ENCODE measurements at regions not wholly inside any gene's neighbourhood (a gene's known extent, or its start where the extent isn't known, plus 50 kb on each side); places are given as distances from the start of the nearest gene placed in this dataset.

DNA sequence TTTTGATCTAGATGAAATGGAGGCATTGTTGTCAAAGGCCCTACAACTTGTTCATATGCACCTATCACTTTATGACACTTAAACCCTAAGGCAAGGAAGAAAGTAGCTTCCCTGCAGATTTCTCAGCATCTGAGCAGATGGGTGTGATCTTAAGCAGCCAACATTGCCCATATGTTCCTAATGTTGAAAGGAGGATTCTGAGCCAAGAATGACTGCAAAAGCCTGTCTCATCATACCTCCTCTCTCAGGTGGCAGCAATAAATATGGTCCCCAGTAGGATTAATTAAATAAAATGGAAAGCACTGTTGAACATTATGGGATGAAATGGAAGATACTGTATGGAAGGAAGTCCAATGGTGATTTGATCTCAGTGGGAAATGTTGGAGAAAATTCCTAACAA, 538.1 kb upstream of the MAN1A1 start:
- Histone ChIP-seq H3K36me3 (ENCODE audit: control insufficient read depth in 2 of 3, insufficient read depth in 3 of 3, low read length in 3 of 3) (no peaks in the 10 kb centered on the region), H3K9me3 (ENCODE audit: control insufficient read depth in 2 of 3, insufficient read depth in 1 of 3, low read length in 3 of 3) (no peaks in the 10 kb centered on the region), H3K9ac (ENCODE audit: low read length in 3 of 3) (no peak overlapping the region), H3K4me1 (ENCODE audit: control insufficient read depth in 2 of 3, insufficient read depth in 2 of 3, low read depth in 1 of 3, low read length in 3 of 3) (no peaks in the 10 kb centered on the region), H3K27me3 (ENCODE audit: control insufficient read depth, insufficient read depth, low read length) (no peaks in the 10 kb centered on the region), H3K27ac (ENCODE audit: low read depth in 2 of 2, low read length in 2 of 2) (no peak overlapping the region), H3K4me3 (ENCODE audit: low read length in 3 of 3) (no peak overlapping the region)
- intact Hi-C loops (cut with DNase I): no loop called here
- TF ChIP-seq, protein P1, sequence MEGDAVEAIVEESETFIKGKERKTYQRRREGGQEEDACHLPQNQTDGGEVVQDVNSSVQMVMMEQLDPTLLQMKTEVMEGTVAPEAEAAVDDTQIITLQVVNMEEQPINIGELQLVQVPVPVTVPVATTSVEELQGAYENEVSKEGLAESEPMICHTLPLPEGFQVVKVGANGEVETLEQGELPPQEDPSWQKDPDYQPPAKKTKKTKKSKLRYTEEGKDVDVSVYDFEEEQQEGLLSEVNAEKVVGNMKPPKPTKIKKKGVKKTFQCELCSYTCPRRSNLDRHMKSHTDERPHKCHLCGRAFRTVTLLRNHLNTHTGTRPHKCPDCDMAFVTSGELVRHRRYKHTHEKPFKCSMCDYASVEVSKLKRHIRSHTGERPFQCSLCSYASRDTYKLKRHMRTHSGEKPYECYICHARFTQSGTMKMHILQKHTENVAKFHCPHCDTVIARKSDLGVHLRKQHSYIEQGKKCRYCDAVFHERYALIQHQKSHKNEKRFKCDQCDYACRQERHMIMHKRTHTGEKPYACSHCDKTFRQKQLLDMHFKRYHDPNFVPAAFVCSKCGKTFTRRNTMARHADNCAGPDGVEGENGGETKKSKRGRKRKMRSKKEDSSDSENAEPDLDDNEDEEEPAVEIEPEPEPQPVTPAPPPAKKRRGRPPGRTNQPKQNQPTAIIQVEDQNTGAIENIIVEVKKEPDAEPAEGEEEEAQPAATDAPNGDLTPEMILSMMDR (IDR thresholded peaks at IDR 0.05; ENCODE audit: borderline replicate concordance, extremely low read depth, insufficient read depth): no peak
- no peak for FAIRE-seq
- DNase-seq: no peak

DNA sequence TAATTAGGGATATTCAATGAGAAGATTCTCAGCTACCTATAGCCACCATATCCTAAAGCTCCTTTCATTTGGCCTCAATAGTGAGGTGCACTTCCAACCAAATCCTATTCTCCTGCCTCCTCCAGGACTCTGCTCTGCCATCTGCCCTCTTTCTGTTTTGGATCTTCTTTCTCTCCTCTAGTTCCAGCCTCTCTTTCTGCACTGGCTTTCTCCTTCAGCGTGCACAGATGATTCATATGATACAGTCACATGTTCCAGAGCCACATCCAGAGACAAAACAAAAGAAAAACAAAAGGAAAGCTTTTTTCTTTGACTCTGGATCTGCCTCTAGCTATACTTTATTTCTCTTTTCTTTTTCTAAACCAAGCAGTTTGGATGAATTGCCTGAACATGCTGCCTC, 531.9 kb upstream of the MAN1A1 start:
- intact Hi-C loops (cut with DNase I): no loop called here
- Histone ChIP-seq H3K27me3 (ENCODE audit: control insufficient read depth, insufficient read depth, low read length) (no peaks in the 10 kb centered on the region), H3K9me3 (ENCODE audit: control insufficient read depth in 2 of 3, insufficient read depth in 1 of 3, low read length in 3 of 3) (no peaks in the 10 kb centered on the region), H3K27ac (ENCODE audit: low read depth in 2 of 2, low read length in 2 of 2) (no peak overlapping the region), H3K36me3 (ENCODE audit: control insufficient read depth in 2 of 3, insufficient read depth in 3 of 3, low read length in 3 of 3) (no peaks in the 10 kb centered on the region), H3K9ac (ENCODE audit: low read length in 3 of 3) (no peak overlapping the region), H3K4me3 (ENCODE audit: low read length in 3 of 3) (no peak overlapping the region), H3K4me1 (ENCODE audit: control insufficient read depth in 2 of 3, insufficient read depth in 2 of 3, low read depth in 1 of 3, low read length in 3 of 3) (no peaks in the 10 kb centered on the region)
- DNase-seq (no peak), FAIRE-seq (no peak)
- TF ChIP-seq, protein P1 (IDR thresholded peaks at IDR 0.05; ENCODE audit: borderline replicate concordance, extremely low read depth, insufficient read depth): no peak

DNA sequence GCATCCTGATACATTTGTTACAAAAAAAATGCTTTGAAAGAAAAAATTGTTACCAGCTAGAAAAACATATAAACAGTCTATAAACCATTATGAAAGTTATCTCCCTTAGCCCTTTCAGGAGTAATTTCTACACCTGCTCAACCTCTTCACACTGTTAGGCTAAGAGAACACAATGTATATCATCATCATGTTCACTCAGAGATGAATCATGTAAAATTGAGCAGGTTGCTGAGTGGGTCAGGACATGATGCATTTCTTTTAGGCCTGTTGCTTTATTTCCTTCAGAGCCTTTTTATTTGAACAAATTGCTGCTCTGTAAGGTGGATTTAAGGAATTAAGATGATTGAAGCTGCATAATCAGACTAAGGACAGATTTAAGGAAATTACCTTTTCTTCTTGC, 531.3 kb upstream of the MAN1A1 start:
- DNase-seq: no peak
- Histone ChIP-seq H3K9me3 (ENCODE audit: control insufficient read depth in 2 of 3, insufficient read depth in 1 of 3, low read length in 3 of 3) (no peaks in the 10 kb centered on the region), H3K9ac (ENCODE audit: low read length in 3 of 3) (no peak overlapping the region), H3K36me3 (ENCODE audit: control insufficient read depth in 2 of 3, insufficient read depth in 3 of 3, low read length in 3 of 3) (no peaks in the 10 kb centered on the region), H3K27ac (ENCODE audit: low read depth in 2 of 2, low read length in 2 of 2) (no peak overlapping the region), H3K27me3 (ENCODE audit: control insufficient read depth, insufficient read depth, low read length) (no peaks in the 10 kb centered on the region), H3K4me1 (ENCODE audit: control insufficient read depth in 2 of 3, insufficient read depth in 2 of 3, low read depth in 1 of 3, low read length in 3 of 3) (no peaks in the 10 kb centered on the region), H3K4me3 (ENCODE audit: low read length in 3 of 3) (no peak overlapping the region)
- intact Hi-C loops (cut with DNase I): no loop called here
- FAIRE-seq: no peak
- TF ChIP-seq, protein P1 (IDR thresholded peaks at IDR 0.05; ENCODE audit: borderline replicate concordance, extremely low read depth, insufficient read depth): no peak

DNA sequence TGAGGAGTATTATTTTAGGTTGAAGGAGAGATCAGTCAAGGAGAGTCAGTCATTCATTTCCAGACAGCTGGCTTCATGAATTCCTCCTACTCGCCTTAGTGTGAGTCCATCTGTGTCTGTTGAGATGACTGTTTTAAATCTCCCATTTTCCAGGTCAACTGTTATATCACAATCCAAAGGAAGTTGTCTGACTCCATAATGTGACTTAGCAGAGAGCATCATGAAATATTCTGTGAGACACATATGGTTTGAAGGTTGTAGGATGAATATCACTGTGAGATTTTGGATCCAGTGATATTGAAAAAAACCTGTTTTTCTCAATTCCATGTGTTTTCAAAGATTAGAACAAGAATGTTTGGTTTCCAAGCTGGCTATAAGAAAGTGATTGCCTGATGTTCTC, 530.2 kb upstream of the MAN1A1 start:
- H3K36me3 ChIP-seq (ENCODE audit: control insufficient read depth in 2 of 3, insufficient read depth in 3 of 3, low read length in 3 of 3): no peaks in the 10 kb centered on the region
- H3K27me3 ChIP-seq (ENCODE audit: control insufficient read depth, insufficient read depth, low read length): no peaks in the 10 kb centered on the region
- TF ChIP-seq, protein P1 (IDR thresholded peaks at IDR 0.05; ENCODE audit: borderline replicate concordance, extremely low read depth, insufficient read depth): no peak
- intact Hi-C loops (cut with DNase I): no loop called here
- no peaks in the 10 kb centered on the region for H3K4me1 ChIP-seq (ENCODE audit: control insufficient read depth in 2 of 3, insufficient read depth in 2 of 3, low read depth in 1 of 3, low read length in 3 of 3)
- H3K27ac ChIP-seq (ENCODE audit: low read depth in 2 of 2, low read length in 2 of 2): no peak overlapping the region
- no peak overlapping the region for H3K4me3 ChIP-seq (ENCODE audit: low read length in 3 of 3)
- FAIRE-seq: no peak
- H3K9me3 ChIP-seq (ENCODE audit: control insufficient read depth in 2 of 3, insufficient read depth in 1 of 3, low read length in 3 of 3): no peaks in the 10 kb centered on the region
- DNase-seq: no peak
- H3K9ac ChIP-seq (ENCODE audit: low read length in 3 of 3): no peak overlapping the region

Data from kidney (tissue), 13 donors.